GM18873 (cell line): ENCODE measurements at regions not wholly inside any gene's neighbourhood (a gene's known extent, or its start where the extent isn't known, plus 50 kb on each side); places are given as distances from the start of the nearest gene placed in this dataset.
"Not testable (repeated sequence)": the region's sequence is repeated elsewhere in the genome, so short reads cannot be mapped to it uniquely, and the experiment has no call there.

Source experiments
- ATAC-seq: cut with Tn5 transposase; IDR thresholded peaks from one replicate; pipeline ENCODE4 v1.9.1; 2021; ENCODE audit warnings: mild to moderate bottlenecking, moderate library complexity, moderate number of reproducible peaks; ENCODE audit not compliant: unreplicated experiment, low FRiP score

DNA sequence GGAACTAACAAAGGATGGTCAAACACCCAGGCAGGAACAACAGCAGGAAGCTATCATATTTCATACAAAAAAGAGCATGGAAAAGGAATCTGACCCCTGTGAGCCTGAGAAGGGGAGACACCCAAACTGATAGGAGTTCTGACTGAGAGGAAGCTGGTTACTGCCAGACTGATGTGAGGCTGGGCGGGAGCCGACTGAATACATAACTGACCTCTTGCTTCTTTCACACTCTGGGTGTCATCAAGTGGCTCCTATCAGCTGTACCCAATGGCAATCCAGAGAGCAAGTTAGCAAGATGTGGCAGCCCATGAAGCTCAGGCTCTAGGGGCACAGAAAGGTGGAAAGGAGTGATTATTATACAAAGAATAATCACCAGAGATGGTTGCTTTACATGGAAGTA, 795.1 kb upstream of the HS3ST5 start:
- no peak for ATAC-seq

- ATAC-seq = no peak
These were observed 791.0 kb upstream of the HS3ST5 start for GRCh38 chr6:115133790-115134189.

DNA sequence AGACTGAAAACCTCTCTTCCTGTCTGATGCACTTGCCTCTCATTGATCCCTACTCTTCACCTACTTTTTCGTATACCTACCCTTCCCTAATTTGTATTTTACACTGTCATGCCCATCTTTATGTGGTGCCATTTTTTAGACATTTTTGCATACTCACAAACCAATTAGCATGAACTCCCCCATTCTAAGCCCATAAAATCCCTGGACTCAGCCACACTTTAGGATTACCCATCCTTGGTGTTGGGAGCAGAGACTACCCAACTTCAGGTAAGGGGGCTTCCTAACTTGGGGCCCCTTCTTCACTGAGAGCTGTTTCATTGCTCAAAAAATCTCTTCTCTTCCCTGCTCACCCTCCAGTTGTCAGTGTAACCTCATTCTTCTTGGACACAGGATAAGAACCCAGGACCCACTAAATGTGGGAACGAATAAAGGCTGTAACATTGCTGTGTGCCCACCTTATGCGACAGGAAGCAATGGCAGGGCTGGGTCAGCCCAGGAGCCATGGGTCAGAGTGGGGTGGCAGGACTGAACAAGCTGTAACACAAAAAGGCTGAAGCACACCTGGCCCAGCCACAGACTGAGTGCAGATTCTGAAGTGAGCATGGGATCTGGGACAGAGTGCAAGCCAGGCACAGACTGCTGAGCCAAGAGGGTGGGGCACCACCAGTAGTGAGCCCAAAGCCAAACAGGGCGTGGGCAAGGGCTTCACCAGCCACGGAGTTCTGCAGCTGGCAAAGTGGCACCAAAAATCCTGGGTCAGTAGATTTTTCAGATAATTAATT, 789.1 kb upstream of the HS3ST5 start:
- ATAC-seq = no peak

- ATAC-seq = not testable (repeated sequence)
These were observed 778.7 kb upstream of the HS3ST5 start for GRCh38 chr6:115121513-115121912.

GRCh38 chr6:115120391-115120790, 777.6 kb upstream of the HS3ST5 start:
- no peak for ATAC-seq

- ATAC-seq = no peak
These were observed 748.6 kb upstream of the HS3ST5 start for GRCh38 chr6:115091461-115091860.

DNA sequence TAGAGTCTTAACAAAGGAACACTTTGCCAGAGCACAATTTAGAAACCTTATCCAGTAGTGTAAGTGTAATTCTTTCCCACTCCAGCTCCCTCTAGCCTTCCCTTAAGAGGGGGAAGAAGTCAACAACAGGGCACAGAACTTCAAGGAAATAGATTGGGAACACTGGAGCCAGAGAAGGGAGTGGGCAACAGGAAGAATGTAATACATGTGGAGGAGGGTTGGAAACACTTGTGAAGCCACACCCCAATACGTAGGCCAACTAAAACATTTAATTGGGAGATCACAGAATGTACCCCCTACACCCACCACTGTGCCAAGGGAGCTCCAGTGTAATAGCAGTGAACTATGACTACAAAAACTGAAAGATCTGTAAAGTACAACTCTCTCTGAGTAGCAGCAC, 735.7 kb upstream of the HS3ST5 start:
- ATAC-seq = no peak

DNA sequence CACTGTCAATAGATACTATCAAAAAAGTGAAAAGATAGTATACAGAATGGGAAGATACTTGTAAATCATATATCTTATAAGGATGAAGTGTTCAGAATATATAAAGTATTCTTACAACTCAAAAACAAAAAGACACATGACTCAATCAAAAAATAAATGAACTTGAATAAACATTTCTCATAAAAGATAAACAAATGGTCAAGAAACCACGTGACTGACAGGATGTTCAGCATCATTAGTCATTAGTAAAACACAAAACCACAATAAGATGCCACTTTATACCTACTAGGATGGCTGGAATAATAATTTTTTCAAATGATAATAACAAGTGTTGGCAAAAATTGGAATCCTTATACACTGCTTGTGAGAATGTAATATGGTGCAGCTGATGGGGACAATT, 729.1 kb upstream of the HS3ST5 start:
- no peak for ATAC-seq

GRCh38 chr6:115067690-115068447, 725.0 kb upstream of the HS3ST5 start:
- no peak for ATAC-seq

DNA sequence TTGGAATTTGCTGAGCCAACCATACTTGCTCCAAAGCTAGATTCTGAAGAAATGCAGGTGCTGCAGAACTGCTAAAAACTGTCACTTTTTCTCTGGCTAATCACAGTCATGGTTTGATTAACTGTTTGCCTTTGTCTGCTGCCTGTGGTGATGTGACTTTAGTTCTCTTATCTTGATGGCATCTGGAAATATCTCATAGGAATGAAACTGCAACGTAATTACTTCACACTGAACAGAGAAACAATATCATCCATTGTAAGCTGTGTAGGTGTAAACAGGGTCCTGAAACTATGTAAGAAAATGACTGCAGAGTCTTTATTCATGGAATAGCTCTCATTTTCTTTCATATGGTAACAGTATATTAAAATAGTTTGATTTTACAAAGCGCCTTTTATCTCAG, 721.9 kb upstream of the HS3ST5 start:
- ATAC-seq = no peak

DNA sequence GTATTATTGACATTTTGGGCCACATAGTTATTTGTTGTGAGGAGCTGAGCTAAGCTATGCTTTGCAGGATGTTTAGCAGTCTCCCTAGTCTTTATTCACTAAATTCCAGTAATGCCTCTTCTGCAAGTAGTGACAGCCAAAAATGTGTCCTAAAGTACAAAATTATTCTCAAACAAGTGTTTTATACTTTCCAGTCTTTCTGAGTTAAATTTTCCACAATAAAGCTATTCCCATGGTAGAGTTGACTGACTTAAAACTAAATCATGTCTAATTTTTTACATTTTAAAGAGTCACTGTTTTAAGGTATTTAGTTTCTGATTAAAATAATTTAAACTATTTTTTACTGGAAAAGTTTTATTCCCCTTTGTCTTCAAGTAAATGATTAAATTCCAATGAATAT, 717.8 kb upstream of the HS3ST5 start:
- ATAC-seq = no peak

DNA sequence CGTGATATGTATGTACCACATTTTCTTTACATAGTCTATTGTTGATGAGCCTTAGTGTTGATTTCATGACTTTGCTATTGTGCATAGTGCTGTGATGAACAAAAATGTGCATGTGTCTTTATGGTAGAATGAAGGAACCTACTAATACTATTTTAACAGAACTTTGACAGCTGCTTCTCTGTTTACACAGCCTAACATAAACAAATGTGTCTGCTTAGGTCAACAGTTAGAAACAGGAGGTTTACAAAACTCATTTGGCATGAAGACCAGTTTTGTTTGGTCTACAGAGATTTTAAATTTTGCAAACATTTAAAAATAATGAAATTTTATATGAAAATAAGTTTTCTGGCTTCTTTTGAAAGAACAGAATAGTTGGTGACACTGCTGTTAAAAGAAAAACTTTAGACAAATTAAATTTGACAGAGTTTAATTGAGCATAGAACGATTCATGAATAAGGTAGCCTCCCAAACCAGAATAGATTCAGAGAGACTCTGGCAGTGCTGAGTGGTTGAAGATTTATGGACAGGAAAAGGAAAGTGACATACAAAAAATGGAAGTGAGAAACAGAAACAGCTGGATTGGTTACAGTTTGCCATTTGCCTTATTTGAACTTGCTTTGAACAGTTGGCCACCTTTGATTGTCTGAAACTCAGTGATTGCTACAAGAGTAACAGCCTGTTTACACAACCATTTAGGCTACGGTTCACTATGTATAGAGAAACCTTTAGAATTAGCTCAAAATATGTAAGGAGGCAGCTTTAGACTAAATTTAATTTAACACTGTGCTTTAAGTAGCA, 715.8 kb upstream of the HS3ST5 start:
- ATAC-seq = no peak

DNA sequence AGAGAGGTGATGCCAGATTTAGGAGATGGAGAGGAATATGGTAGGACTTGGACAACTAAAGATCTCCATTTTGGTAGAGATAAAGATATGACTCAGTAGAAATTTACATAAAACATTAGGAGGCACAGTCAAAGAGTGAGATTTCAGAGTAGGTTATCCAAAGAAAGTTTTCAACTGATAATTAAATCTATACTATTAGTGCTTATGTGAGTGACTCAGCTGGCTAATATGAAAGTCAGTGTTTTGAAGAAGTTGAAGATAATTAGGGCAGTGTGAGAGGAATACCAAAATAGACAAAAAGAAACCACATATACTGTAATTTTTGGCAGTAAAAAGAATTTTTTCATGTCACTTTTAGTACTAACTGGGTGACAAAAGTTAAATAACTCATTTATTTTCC, 712.8 kb upstream of the HS3ST5 start:
- no peak for ATAC-seq

GRCh38 chr6:115054242-115054641, 711.4 kb upstream of the HS3ST5 start:
- ATAC-seq = not testable (repeated sequence)

GRCh38 chr6:115053169-115053860, 710.5 kb upstream of the HS3ST5 start:
- ATAC-seq = no peak

DNA sequence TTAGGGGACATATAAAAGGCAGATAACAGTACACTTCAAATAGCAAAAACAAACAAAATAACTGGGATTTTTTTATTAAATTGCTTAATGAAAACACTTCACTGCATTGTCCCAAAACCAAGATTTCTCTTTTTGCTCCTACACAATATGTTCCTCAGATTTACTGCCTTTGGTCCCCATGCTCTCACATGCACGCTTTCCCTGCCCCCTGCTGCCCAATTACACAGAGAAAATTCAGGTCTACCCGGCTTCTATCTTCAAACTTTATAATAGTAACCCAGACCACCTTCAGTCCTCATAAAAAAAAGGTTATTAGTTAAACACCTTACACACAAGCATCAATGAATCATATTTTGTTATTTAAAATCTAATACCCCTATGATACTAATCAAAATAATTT, 673.8 kb upstream of the HS3ST5 start:
- no peak for ATAC-seq

GRCh38 chr6:115004982-115005381, 662.2 kb upstream of the HS3ST5 start:
- no peak for ATAC-seq

- ATAC-seq = no peak
These were observed 661.4 kb upstream of the HS3ST5 start for GRCh38 chr6:115004204-115004603.

- no peak for ATAC-seq
These were observed 659.0 kb upstream of the HS3ST5 start for GRCh38 chr6:115001731-115002350.

- no peak for ATAC-seq
These were observed 657.9 kb upstream of the HS3ST5 start for GRCh38 chr6:115000736-115001135.
